ENCODE measurements at regions not wholly inside any gene's neighbourhood (a gene's known extent, or its start where the extent isn't known, plus 50 kb on each side); places are given as distances from the start of the nearest gene placed in this dataset.

DNA sequence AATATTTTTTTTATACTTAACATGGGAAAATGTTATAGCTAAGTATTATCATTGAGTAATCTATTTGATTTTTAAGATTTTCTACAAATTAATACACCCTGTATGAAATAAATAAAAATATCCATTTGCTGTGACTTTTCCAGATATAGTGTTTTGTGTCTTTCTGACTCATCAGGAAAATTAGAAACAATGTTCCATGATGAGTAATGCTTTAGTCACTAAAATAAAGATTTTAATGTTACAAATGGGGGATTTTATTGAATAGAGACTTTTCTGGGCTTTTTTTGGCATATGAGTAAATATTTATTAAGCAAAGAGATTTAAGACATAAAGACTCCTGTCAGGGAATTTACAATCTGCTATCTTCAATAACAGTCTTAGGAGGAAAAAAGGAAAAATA, 279.2 kb upstream of the NOCT start:
- H3K27ac ChIP-seq, result no peak overlapping the region
- H3K4me1 ChIP-seq, result no peaks in the 10 kb centered on the region
- H3K9me3 ChIP-seq, result no peaks in the 10 kb centered on the region
- no peak for TF ChIP-seq EP300 (IDR thresholded peaks at IDR 0.05)
- TF ChIP-seq, protein P1, sequence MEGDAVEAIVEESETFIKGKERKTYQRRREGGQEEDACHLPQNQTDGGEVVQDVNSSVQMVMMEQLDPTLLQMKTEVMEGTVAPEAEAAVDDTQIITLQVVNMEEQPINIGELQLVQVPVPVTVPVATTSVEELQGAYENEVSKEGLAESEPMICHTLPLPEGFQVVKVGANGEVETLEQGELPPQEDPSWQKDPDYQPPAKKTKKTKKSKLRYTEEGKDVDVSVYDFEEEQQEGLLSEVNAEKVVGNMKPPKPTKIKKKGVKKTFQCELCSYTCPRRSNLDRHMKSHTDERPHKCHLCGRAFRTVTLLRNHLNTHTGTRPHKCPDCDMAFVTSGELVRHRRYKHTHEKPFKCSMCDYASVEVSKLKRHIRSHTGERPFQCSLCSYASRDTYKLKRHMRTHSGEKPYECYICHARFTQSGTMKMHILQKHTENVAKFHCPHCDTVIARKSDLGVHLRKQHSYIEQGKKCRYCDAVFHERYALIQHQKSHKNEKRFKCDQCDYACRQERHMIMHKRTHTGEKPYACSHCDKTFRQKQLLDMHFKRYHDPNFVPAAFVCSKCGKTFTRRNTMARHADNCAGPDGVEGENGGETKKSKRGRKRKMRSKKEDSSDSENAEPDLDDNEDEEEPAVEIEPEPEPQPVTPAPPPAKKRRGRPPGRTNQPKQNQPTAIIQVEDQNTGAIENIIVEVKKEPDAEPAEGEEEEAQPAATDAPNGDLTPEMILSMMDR (IDR thresholded peaks at IDR 0.05), result no peak
- no peak for TF ChIP-seq POLR2A (IDR thresholded peaks at IDR 0.05)
- no peak overlapping the region for H3K4me3 ChIP-seq
- H3K36me3 ChIP-seq, result no peaks in the 10 kb centered on the region
- H3K27me3 ChIP-seq, result no peaks in the 10 kb centered on the region
- DNase-seq (ENCODE audit: low spot score in 2 of 2), result no peak

DNA sequence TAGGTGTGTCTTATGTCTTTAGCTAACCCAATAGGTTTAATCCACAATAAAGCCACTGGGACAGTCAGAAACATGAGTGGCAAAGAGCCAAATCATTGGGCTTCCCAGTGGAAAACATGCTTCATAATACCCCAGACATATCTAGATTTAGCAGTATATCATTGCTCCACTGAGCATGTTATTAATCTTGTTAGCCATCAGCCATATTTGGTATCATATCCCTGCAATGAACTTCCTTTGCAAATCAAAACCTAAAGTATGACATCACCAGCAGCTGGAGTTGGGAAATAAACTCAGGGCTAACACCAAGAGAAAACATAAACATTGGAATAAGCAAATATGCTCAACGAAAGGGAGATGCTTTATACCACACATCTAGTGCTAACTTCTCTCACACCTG, 280.8 kb upstream of the NOCT start:
- H3K27ac ChIP-seq, result no peak overlapping the region
- no peaks in the 10 kb centered on the region for H3K4me1 ChIP-seq
- no peak for TF ChIP-seq POLR2A (IDR thresholded peaks at IDR 0.05)
- TF ChIP-seq, protein P1 (IDR thresholded peaks at IDR 0.05), result no peak
- TF ChIP-seq EP300 (IDR thresholded peaks at IDR 0.05), result no peak
- 50 to 57% methylated on average over 1 of the region's 1 CpG for WGBS, 2 donors
- H3K36me3 ChIP-seq, result no peaks in the 10 kb centered on the region
- H3K4me3 ChIP-seq, result no peak overlapping the region
- H3K9me3 ChIP-seq, result no peaks in the 10 kb centered on the region
- no peaks in the 10 kb centered on the region for H3K27me3 ChIP-seq
- no peak for DNase-seq (ENCODE audit: low spot score in 2 of 2)

DNA sequence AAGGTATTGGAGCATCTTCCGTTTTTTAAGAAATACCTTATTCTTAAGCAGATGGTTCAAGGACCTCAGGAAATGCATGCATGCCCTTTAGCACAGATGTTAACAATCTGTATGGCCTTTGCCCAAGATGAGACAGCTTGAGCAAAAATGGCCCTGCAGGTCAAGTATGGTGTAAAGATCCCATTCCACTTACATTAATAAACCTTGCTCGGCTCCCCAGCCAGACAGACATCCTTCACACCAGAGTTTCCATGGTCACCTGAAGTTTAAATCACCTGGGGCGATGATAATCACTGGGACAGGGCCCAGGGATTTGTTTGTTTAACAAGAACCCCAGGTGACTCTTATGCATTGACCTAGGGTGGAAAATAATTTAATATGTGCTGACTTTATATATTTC, 287.0 kb upstream of the NOCT start:
- H3K36me3 ChIP-seq, result no peaks in the 10 kb centered on the region
- no peaks in the 10 kb centered on the region for H3K4me1 ChIP-seq
- DNase-seq (ENCODE audit: low spot score in 2 of 2), result no peak
- TF ChIP-seq, protein P1 (IDR thresholded peaks at IDR 0.05), result no peak
- TF ChIP-seq POLR2A (IDR thresholded peaks at IDR 0.05) (no peak), EP300 (IDR thresholded peaks at IDR 0.05) (no peak)
- no peaks in the 10 kb centered on the region for H3K27me3 ChIP-seq
- 82 to 84% methylated on average over 3 of the region's 3 CpGs for WGBS, 2 donors
- H3K27ac ChIP-seq, result no peak overlapping the region
- no peaks in the 10 kb centered on the region for H3K9me3 ChIP-seq
- no peak overlapping the region for H3K4me3 ChIP-seq

DNA sequence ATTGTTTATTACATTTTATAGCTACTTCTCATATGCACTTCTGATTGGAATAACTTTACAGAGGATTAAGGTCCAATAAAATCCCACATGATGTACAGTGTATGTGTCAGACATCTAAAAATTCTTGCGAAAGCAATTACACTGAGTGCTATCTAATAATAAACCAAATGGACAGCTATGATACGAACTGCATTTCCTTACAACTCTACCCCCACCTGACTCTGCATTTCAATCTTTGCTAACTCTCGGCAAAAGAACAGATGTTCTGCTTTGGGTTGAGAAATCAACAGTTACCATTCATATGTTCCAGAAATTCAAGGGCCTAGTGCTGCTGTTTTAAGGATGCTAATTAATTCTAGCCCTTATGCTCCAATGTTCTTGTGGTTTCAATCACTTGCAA, 287.9 kb upstream of the NOCT start:
- Histone ChIP-seq H3K4me1 (no peaks in the 10 kb centered on the region), H3K9me3 (no peaks in the 10 kb centered on the region), H3K27me3 (no peaks in the 10 kb centered on the region), H3K27ac (no peak overlapping the region), H3K4me3 (no peak overlapping the region), H3K36me3 (no peaks in the 10 kb centered on the region)
- TF ChIP-seq EP300 (IDR thresholded peaks at IDR 0.05), result no peak
- TF ChIP-seq POLR2A (IDR thresholded peaks at IDR 0.05), result no peak
- TF ChIP-seq, protein P1 (IDR thresholded peaks at IDR 0.05), result no peak
- 88 to 95% methylated on average over 3 of the region's 3 CpGs for WGBS, 2 donors
- no peak for DNase-seq (ENCODE audit: low spot score in 2 of 2)

DNA sequence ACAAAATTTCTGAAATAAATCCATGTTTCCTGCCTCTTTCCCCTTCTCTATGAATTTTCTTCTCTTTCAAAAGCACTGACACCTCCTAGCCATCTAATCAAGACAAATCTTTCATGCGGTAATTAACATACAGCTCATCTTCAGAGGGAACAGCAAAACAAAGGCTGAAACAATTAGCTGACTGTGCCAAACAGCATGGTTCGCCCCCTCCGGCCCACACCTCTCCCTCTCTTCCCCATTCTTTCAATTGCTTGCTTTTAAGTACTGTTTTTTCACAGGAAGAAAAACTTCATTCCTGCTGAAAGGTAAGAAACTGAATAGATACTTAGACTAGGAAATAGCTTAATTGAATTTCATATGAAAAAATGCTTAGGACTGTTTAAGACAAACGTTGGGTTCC, 291.1 kb upstream of the NOCT start:
- TF ChIP-seq, protein P1 (IDR thresholded peaks at IDR 0.05), result no peak
- TF ChIP-seq POLR2A (IDR thresholded peaks at IDR 0.05) (no peak), EP300 (IDR thresholded peaks at IDR 0.05) (no peak)
- H3K27ac ChIP-seq, result no peak overlapping the region

More for the DNA sequence above, 291.1 kb upstream of the NOCT start:
- WGBS, 2 donors, result 69 to 76% methylated on average over 4 of the region's 4 CpGs
- Histone ChIP-seq H3K4me3 (no peak overlapping the region), H3K27me3 (no peaks in the 10 kb centered on the region), H3K9me3 (no peaks in the 10 kb centered on the region), H3K36me3 (no peaks in the 10 kb centered on the region), H3K4me1 (no peaks in the 10 kb centered on the region)
- no peak for DNase-seq (ENCODE audit: low spot score in 2 of 2)
